Osteocyte (in vitro differentiated cells): ENCODE measurements at regions not wholly inside any gene's neighbourhood (a gene's known extent, or its start where the extent isn't known, plus 50 kb on each side); places are given as distances from the start of the nearest gene placed in this dataset.

ENCODE experiments used
- DNase-seq: peaks from one replicate; pipeline ENCODE4 v3.0.0; 2021; ENCODE audit warnings: mixed read lengths; ENCODE audit not compliant: unreplicated experiment; ENCODE audit errors: extremely low spot score
- H3K27ac Mint-ChIP-seq: one replicate; pipeline ENCODE4 v1.8.0; 2021; ENCODE audit warnings: mild to moderate bottlenecking, mixed read lengths; ENCODE audit not compliant: unreplicated experiment
- H3K27me3 Mint-ChIP-seq: one replicate; pipeline ENCODE4 v1.8.0; 2021; ENCODE audit warnings: mixed read lengths; ENCODE audit not compliant: unreplicated experiment
- H3K36me3 Mint-ChIP-seq: one replicate; pipeline ENCODE4 v1.8.0; 2021; ENCODE audit warnings: mixed read lengths; ENCODE audit not compliant: unreplicated experiment
- H3K4me1 Mint-ChIP-seq: one replicate; pipeline ENCODE4 v1.8.0; 2021; ENCODE audit warnings: mixed read lengths; ENCODE audit not compliant: unreplicated experiment
- H3K4me3 Mint-ChIP-seq: one replicate; pipeline ENCODE4 v1.8.0; 2021; ENCODE audit warnings: mild to moderate bottlenecking, moderate library complexity, mixed read lengths; ENCODE audit not compliant: unreplicated experiment
- H3K9me3 Mint-ChIP-seq: one replicate; pipeline ENCODE4 v1.8.0; 2021; ENCODE audit warnings: mixed read lengths; ENCODE audit not compliant: unreplicated experiment
- TF ChIP-seq, protein P1 (sequence below): fragments of 200-600 bp; sonication (generic); IDR thresholded peaks from 2 replicates; pipeline ENCODE4 v1.5.0; 2021; ENCODE audit warnings: antibody characterized with exemption, mild to moderate bottlenecking, moderate library complexity

DNA sequence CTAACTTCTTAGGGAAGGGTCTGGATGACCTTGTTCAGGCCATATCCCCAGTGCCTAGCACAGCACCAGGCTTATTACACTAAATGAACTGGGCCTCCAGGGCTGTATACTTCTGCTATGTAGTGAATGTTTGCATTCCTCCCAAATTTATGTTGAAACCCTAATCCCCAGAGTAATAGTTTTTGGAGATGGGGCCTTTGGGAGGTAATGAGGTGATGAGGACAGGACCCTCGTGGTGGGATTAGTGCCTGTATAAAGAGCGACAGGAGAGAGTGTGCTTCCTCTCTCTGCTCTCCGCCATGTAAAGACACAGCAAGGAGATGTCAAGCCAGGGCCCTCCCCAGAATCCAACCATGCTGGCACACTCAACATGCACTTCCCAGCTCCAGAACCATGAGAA is 148.3 kb downstream of the SEC61B start:
- no peak for DNase-seq
- TF ChIP-seq, protein P1, sequence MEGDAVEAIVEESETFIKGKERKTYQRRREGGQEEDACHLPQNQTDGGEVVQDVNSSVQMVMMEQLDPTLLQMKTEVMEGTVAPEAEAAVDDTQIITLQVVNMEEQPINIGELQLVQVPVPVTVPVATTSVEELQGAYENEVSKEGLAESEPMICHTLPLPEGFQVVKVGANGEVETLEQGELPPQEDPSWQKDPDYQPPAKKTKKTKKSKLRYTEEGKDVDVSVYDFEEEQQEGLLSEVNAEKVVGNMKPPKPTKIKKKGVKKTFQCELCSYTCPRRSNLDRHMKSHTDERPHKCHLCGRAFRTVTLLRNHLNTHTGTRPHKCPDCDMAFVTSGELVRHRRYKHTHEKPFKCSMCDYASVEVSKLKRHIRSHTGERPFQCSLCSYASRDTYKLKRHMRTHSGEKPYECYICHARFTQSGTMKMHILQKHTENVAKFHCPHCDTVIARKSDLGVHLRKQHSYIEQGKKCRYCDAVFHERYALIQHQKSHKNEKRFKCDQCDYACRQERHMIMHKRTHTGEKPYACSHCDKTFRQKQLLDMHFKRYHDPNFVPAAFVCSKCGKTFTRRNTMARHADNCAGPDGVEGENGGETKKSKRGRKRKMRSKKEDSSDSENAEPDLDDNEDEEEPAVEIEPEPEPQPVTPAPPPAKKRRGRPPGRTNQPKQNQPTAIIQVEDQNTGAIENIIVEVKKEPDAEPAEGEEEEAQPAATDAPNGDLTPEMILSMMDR: no peak
- Mint-ChIP-seq H3K4me1 (peaks cover 43% of the 10 kb centered on the region), H3K4me3 (no peak overlapping the region), H3K27me3 (no peaks in the 10 kb centered on the region), H3K27ac (no peak overlapping the region), H3K36me3 (no peaks in the 10 kb centered on the region), H3K9me3 (no peaks in the 10 kb centered on the region)

DNA sequence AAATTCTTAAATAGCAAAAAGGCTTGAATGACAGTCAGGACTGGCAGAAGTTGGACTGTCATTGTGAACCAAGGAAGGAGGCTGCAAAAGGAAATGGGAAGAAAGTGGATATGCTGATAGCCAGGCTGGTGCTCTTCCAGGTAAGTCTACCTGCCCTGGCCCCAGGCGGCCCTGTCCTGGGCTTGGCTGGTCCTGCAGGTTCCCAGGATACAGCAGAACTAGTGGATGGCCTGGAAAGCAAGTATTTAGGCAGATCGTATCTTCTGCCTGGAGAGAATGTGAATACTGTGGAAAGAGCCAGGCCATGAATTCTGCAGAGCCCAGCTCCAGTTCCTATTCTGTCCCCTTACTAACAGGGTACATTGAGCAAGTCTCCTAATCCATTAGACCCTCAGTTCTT is 149.3 kb downstream of the SEC61B start:
- Mint-ChIP-seq H3K36me3 (no peaks in the 10 kb centered on the region), H3K27me3 (no peaks in the 10 kb centered on the region), H3K4me1 (peaks cover 45% of the 10 kb centered on the region), H3K27ac (no peak overlapping the region), H3K4me3 (no peak overlapping the region), H3K9me3 (no peaks in the 10 kb centered on the region)
- TF ChIP-seq, protein P1: no peak
- no peak for DNase-seq

- Mint-ChIP-seq H3K36me3 (no peaks in the 10 kb centered on the region), H3K27me3 (no peaks in the 10 kb centered on the region), H3K4me1 (peaks cover 38% of the 10 kb centered on the region), H3K27ac (no peak overlapping the region), H3K4me3 (no peak overlapping the region), H3K9me3 (no peaks in the 10 kb centered on the region)
- TF ChIP-seq, protein P1: no peak
- DNase-seq: no peak
Observed at GRCh38 chr9:99373912-99374311, 151.8 kb downstream of the SEC61B start.

DNA sequence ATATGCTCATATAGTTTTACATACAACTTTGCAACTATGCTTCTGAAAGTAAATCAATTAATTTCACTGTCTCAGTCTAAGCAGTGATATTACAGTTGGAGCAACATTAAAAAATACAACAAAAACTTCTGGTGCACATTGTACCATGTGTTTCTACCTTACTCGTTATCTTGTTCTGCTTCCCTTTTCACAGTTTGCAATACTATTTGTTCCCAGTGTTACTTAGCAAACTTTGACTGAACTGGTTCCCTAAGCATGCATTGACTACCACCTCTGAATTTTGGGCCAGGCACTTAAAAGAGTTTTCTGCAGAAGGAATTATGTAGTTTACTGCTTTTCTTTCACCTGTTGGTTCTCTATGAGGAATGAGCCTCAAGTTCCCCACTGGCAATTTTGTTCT is 152.7 kb downstream of the SEC61B start:
- no peak for DNase-seq
- Mint-ChIP-seq H3K27me3 (no peaks in the 10 kb centered on the region), H3K27ac (no peak overlapping the region), H3K4me3 (no peak overlapping the region), H3K9me3 (no peaks in the 10 kb centered on the region), H3K36me3 (no peaks in the 10 kb centered on the region), H3K4me1 (peaks cover 32% of the 10 kb centered on the region)
- TF ChIP-seq, protein P1: no peak

- H3K4me3 Mint-ChIP-seq: no peak overlapping the region
- TF ChIP-seq, protein P1: no peak
- H3K27me3 Mint-ChIP-seq: no peaks in the 10 kb centered on the region
- H3K36me3 Mint-ChIP-seq: no peaks in the 10 kb centered on the region
- no peaks in the 10 kb centered on the region for H3K9me3 Mint-ChIP-seq
- no peak for DNase-seq
- H3K4me1 Mint-ChIP-seq: peaks cover 29% of the 10 kb centered on the region
- no peak overlapping the region for H3K27ac Mint-ChIP-seq
Observed at GRCh38 chr9:99375481-99375880, 153.4 kb downstream of the SEC61B start.
